GM12872 (cell line): ENCODE measurements at regions not wholly inside any gene's neighbourhood (a gene's known extent, or its start where the extent isn't known, plus 50 kb on each side); places are given as distances from the start of the nearest gene placed in this dataset.

ENCODE experiments used
- CTCF ChIP-seq: IDR thresholded peaks from 3 replicates; pipeline ENCODE4 v1.5.1; 2011; ENCODE audit warnings: low read depth, mild to moderate bottlenecking, low read length, moderate library complexity; ENCODE audit not compliant: insufficient read depth

- no peak for TF ChIP-seq CTCF
Observed at GRCh38 chr5:5983261-5983980, 394.9 kb downstream of the MED10 start.

- TF ChIP-seq CTCF, result no peak
Observed at GRCh38 chr5:5981562-5981961, 396.8 kb downstream of the MED10 start.

GRCh38 chr5:5980538-5980895 is 397.8 kb downstream of the MED10 start:
- no peak for TF ChIP-seq CTCF

GRCh38 chr5:5979761-5980537 is 398.4 kb downstream of the MED10 start:
- no peak for TF ChIP-seq CTCF

- no peak for TF ChIP-seq CTCF
Observed at GRCh38 chr5:5979377-5979760, 399.0 kb downstream of the MED10 start.

GRCh38 chr5:5978501-5979376 is 399.6 kb downstream of the MED10 start:
- TF ChIP-seq CTCF, result no peak

GRCh38 chr5:5971203-5971602 is 407.1 kb downstream of the MED10 start:
- TF ChIP-seq CTCF, result no peak
